ENCODE measurements at regions not wholly inside any gene's neighbourhood (a gene's known extent, or its start where the extent isn't known, plus 50 kb on each side); places are given as distances from the start of the nearest gene placed in this dataset.

- no peak for TF ChIP-seq CTCF (IDR thresholded peaks at IDR 0.05; ENCODE audit: low read depth, low read length, missing control alignments)
- DNase-seq (ENCODE audit: low read depth): no peak
- H3K4me3 ChIP-seq (ENCODE audit: low read depth, low read length): no peak overlapping the region
- in situ Hi-C loops (cut with HindIII; ENCODE audit: low sequenced_read_pairs): no loop called here
Measured at GRCh38 chr7:9231630-9232121, 798.3 kb downstream of the NXPH1 start.

- in situ Hi-C loops (cut with HindIII; ENCODE audit: low sequenced_read_pairs): no loop called here
- no peak for TF ChIP-seq CTCF (IDR thresholded peaks at IDR 0.05; ENCODE audit: low read depth, low read length, missing control alignments)
- no peak overlapping the region for H3K4me3 ChIP-seq (ENCODE audit: low read depth, low read length)
- DNase-seq (ENCODE audit: low read depth): no peak
Measured at GRCh38 chr7:9240001-9240400, 806.6 kb downstream of the NXPH1 start.

DNA sequence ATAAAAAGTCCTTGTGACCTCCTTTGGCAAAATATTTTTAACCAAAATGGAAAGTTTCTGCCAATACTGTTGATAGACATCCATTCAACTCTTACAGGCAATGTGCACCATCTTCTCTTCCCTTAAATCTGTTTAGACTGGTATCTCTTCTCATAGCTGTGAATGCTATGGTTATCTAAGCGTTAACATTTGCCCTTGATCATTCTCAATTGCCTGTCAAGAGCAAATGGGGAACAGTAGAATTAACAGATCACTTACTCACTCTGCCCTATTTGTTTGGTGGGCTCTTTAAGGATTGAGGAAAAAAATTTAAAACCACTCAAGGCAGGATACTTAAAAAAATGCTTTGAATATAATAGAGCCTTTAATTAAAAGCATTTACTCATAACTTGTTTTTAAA is 808.4 kb downstream of the NXPH1 start:
- in situ Hi-C loops (cut with HindIII; ENCODE audit: low sequenced_read_pairs): no loop called here
- no peak overlapping the region for H3K4me3 ChIP-seq (ENCODE audit: low read depth, low read length)
- no peak for DNase-seq (ENCODE audit: low read depth)
- TF ChIP-seq CTCF (IDR thresholded peaks at IDR 0.05; ENCODE audit: low read depth, low read length, missing control alignments): no peak

- in situ Hi-C loops (cut with HindIII; ENCODE audit: low sequenced_read_pairs): no loop called here
- TF ChIP-seq CTCF (IDR thresholded peaks at IDR 0.05; ENCODE audit: low read depth, low read length, missing control alignments): no peak
- no peak for DNase-seq (ENCODE audit: low read depth)
- no peak overlapping the region for H3K4me3 ChIP-seq (ENCODE audit: low read depth, low read length)
Measured at GRCh38 chr7:9242636-9243035, 809.2 kb downstream of the NXPH1 start.

- in situ Hi-C loops (cut with HindIII; ENCODE audit: low sequenced_read_pairs): no loop called here
- DNase-seq (ENCODE audit: low read depth): no peak
- no peak overlapping the region for H3K4me3 ChIP-seq (ENCODE audit: low read depth, low read length)
- no peak for TF ChIP-seq CTCF (IDR thresholded peaks at IDR 0.05; ENCODE audit: low read depth, low read length, missing control alignments)
Measured at GRCh38 chr7:9250876-9251275, 817.5 kb downstream of the NXPH1 start.

DNA sequence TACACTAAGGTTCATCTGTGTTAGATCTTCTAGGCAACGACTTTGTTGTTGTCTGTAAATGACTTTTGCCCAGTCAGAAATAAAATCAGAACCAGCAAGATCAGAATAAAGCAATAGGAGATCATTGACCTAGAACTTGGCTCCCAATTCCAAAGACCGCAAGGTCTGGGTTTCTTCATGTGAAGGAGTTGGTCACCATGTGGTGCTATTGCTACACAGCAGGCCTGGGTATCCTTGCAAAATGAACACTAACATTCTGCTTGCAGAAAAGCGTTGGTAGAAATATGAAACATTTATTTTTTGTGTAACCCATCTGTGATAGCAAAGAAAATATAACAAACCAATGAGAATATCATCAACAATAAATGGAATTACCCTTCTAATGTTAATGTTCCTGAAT is 831.0 kb downstream of the NXPH1 start:
- DNase-seq (ENCODE audit: low read depth): no peak
- no peak overlapping the region for H3K4me3 ChIP-seq (ENCODE audit: low read depth, low read length)
- no peak for TF ChIP-seq CTCF (IDR thresholded peaks at IDR 0.05; ENCODE audit: low read depth, low read length, missing control alignments)
- in situ Hi-C loops (cut with HindIII; ENCODE audit: low sequenced_read_pairs): no loop called here

- TF ChIP-seq CTCF (IDR thresholded peaks at IDR 0.05; ENCODE audit: low read depth, low read length, missing control alignments): no peak
- DNase-seq (ENCODE audit: low read depth): no peak
- no peak overlapping the region for H3K4me3 ChIP-seq (ENCODE audit: low read depth, low read length)
- in situ Hi-C loops (cut with HindIII; ENCODE audit: low sequenced_read_pairs): no loop called here
Measured at GRCh38 chr7:9280088-9280487, 846.7 kb downstream of the NXPH1 start.

All from astrocyte of the cerebellum (primary cell).